ENCODE measurements at regions not wholly inside any gene's neighbourhood (a gene's known extent, or its start where the extent isn't known, plus 50 kb on each side); places are given as distances from the start of the nearest gene placed in this dataset.
"Not testable (repeated sequence)": the region's sequence is repeated elsewhere in the genome, so short reads cannot be mapped to it uniquely, and the experiment has no call there.

DNA sequence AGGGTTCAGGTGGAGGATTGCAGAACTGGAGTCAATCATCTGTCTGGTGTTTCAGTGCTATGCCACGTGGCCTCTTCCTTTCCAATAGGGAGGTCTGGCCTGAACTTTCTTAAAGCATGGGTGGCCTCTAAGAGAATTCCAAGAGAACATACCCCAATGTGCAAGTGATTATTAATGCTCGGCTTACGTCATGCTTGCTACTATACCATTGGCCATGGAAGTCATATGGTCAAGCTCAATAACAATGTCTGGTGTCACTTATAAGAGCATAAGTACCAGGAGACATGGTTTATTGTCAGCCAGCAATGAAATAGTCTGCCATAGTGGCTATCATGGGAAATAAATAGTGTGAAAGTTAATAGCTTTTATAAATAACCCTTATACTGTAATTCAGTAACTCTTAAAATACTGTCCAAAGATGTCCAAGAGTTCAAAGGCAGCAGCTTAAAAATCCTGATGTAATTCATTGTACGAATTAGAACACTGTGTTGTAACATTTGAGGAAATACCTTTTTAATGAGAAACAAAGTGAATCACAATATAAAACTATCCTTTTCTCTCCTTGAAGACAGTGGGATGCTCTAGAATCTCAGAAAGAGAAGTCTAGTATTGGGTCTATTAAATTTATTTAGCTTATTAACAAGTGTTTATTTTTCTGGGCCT is 355.4 kb upstream of the PRR16 start:
- H3K27me3 Mint-ChIP-seq, result no peaks in the 10 kb centered on the region
- H3K4me1 Mint-ChIP-seq (ENCODE audit: low read depth in 2 of 2), result peaks cover 0 to 6% of the 10 kb centered on the region in 2 donors
- no peak overlapping the region for H3K27ac Mint-ChIP-seq
- H3K36me3 Mint-ChIP-seq, result no peaks in the 10 kb centered on the region
- DNase-seq (ENCODE audit: low spot score), result no peak
- no peak for ATAC-seq
- H3K9me3 Mint-ChIP-seq, result no peaks in the 10 kb centered on the region
- H3K4me3 Mint-ChIP-seq, result no peak overlapping the region

DNA sequence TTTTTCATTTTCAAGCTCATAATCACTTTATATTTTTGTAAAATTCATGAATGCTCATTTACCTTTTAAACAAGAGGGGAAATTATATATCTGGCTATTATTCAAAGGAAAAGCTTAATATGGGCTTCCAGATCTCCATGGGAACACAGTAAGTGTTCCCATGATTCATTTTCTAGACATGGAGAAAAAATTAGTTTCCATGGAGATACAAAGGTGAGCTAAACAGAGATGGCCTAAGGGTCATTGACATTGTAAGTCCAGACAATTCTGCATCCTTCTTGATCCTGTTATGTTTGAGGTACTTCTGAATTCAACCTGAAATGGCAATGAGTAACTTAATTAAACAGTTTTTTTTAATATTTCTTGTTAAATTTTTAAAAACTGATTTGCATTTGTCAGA is 341.4 kb upstream of the PRR16 start:
- DNase-seq (ENCODE audit: low spot score) (no peak), ATAC-seq (no peak)
- Mint-ChIP-seq H3K4me3 (no peak overlapping the region), H3K36me3 (no peaks in the 10 kb centered on the region), H3K9me3 (peaks cover 7% of the 10 kb centered on the region), H3K27ac (no peak overlapping the region), H3K4me1 (ENCODE audit: low read depth in 2 of 2) (no peaks in the 10 kb centered on the region), H3K27me3 (no peaks in the 10 kb centered on the region)

DNA sequence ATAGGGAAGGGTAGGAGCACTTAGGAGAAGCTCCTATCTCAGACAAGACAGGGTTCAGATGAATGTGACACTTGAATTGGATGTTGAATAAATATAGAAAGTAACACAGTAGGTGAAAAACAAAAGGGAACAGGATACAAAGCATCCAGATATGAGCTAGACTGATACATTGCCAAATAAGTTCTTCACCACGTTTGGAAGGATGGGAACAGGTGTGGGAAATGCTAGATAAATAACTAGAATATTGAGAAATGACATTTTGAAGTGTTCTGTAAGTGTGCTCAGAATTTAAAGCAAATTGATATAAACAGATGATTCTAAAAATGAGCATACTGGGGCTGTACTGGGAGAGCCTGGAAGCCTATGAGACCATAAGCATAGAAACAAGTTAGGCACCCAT is 340.1 kb upstream of the PRR16 start:
- H3K4me3 Mint-ChIP-seq, result no peak overlapping the region
- ATAC-seq (no peak), DNase-seq (ENCODE audit: low spot score) (no peak)
- no peaks in the 10 kb centered on the region for H3K4me1 Mint-ChIP-seq (ENCODE audit: low read depth in 2 of 2)
- H3K36me3 Mint-ChIP-seq, result no peaks in the 10 kb centered on the region
- H3K27me3 Mint-ChIP-seq, result no peaks in the 10 kb centered on the region
- no peak overlapping the region for H3K27ac Mint-ChIP-seq
- H3K9me3 Mint-ChIP-seq, result peaks cover 4% of the 10 kb centered on the region

DNA sequence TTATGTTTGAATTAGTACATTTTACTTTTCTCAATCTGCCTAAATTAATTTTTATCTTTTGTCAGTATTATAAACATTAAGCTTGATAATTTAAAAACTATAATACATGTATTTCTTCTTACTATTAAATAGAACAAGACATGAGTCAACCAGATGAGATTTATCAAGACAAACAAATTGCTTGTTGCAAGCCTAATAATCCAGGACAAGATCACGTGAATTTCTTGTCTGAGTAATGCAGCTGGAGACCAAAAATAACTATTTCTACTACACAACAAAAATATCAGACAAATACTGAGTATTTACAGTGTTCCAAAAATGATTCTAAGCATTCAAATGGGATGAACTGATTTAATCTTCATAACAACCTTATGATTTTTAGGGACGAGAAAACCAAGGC is 339.1 kb upstream of the PRR16 start:
- peaks cover 8% of the 10 kb centered on the region for H3K9me3 Mint-ChIP-seq
- H3K4me3 Mint-ChIP-seq, result no peak overlapping the region
- no peaks in the 10 kb centered on the region for H3K4me1 Mint-ChIP-seq (ENCODE audit: low read depth in 2 of 2)
- DNase-seq (ENCODE audit: low spot score) (no peak), ATAC-seq (no peak)
- no peaks in the 10 kb centered on the region for H3K27me3 Mint-ChIP-seq
- peaks cover 4% of the 10 kb centered on the region for H3K36me3 Mint-ChIP-seq
- no peak overlapping the region for H3K27ac Mint-ChIP-seq

DNA sequence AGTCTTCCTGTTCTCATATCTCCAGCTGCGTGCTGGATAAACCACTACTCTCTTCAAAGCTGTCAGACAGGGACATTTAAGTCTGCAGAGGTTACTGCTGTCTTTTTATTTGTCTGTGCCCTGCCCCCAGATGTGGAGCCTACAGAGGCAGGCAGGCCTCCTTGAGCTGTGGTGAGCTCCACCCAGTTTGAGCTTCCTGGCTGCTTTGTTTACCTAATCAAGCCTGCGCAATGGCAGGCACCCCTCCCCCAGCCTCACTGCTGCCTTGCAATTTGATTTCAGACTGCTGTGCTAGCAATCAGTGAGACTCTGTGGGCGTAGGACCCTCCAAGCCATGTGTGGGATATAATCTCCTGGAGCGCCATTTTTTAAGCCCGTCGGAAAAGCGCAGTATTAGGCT is 331.8 kb upstream of the PRR16 start:
- peaks cover 14% of the 10 kb centered on the region for H3K9me3 Mint-ChIP-seq

DNA sequence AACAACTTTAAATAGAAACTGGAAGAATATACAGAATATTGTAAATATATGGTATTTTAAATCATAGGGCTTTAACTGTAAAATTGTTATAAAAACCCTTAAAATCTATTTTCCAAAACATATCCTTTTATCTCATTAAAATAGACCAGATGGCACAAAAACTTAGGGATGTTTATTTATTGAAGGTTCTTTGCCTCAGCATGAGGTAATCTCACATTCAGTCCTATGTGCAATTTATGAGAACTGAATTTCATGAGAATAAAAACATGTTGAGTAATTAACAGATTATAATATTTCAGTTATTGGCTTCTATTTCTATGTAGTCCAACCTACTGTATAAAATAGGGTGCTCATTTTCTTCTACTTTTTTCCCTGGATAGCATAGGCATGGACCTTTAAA is 329.2 kb upstream of the PRR16 start:
- no peaks in the 10 kb centered on the region for H3K27me3 Mint-ChIP-seq
- no peak overlapping the region for H3K4me3 Mint-ChIP-seq
- ATAC-seq (no peak), DNase-seq (ENCODE audit: low spot score) (no peak)
- H3K4me1 Mint-ChIP-seq (ENCODE audit: low read depth in 2 of 2), result peaks cover 0 to 30% of the 10 kb centered on the region in 2 donors
- H3K36me3 Mint-ChIP-seq, result peaks cover 13% of the 10 kb centered on the region
- no peak overlapping the region for H3K27ac Mint-ChIP-seq
- peaks cover 10% of the 10 kb centered on the region for H3K9me3 Mint-ChIP-seq

More for the DNA sequence above, 331.8 kb upstream of the PRR16 start:
- H3K27ac Mint-ChIP-seq; H3K4me3 Mint-ChIP-seq; DNase-seq (ENCODE audit: low spot score); ATAC-seq; H3K27me3 Mint-ChIP-seq: not testable (repeated sequence)
- Mint-ChIP-seq H3K36me3 (peaks cover 12% of the 10 kb centered on the region), H3K4me1 (ENCODE audit: low read depth in 2 of 2) (peaks cover 0 to 12% of the 10 kb centered on the region in 2 donors)

DNA sequence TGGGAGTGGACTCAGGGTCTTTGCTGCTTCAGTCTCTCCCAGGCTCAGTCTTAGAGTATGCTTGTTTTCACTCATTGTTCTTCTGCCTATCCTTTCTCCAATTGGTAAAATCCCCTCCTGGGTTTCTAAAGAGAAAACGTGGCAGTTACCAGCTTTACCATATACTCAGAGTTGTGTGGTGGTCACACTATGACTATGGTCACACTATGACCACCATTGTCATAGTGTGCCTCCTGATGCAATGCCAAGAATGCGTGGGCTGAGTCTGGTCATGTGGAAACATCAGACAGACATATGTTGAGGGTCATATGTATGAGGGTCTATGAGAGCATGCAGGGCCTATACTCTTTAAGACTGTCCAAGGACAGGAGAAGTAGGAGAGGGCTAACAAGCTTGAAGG is 326.5 kb upstream of the PRR16 start:
- no peaks in the 10 kb centered on the region for H3K27me3 Mint-ChIP-seq
- peak; percentile 59 to 92 for ATAC-seq
- H3K9me3 Mint-ChIP-seq, result peaks cover 7% of the 10 kb centered on the region

DNA sequence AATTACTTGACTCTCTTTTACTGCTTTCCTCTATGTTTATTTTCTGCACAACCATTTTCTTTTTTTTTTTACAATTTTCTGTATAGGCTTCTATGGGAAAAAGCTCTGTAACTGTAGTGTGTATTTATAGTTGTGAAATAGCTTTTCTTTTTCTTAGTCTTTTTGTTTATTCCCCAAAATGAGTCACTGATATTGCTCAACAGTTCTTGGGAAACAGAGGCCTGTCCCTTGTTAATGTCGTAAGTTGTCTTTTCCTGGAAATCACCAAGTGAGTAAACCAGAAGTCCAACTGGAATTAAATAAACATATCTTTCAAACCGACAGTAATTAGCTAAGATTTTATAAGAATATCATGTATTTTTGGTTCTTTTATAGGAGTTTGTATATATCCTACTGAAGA is 325.1 kb upstream of the PRR16 start:
- peak in 1 of 2 donors; percentile 40 for ATAC-seq
- peaks cover 5% of the 10 kb centered on the region for H3K36me3 Mint-ChIP-seq
- peaks cover 7% of the 10 kb centered on the region for H3K9me3 Mint-ChIP-seq
- peak overlapping the region; percentile 49 for H3K4me3 Mint-ChIP-seq
- DNase-seq (ENCODE audit: low spot score), result no peak
- peaks cover 11 to 37% of the 10 kb centered on the region in 2 donors for H3K4me1 Mint-ChIP-seq (ENCODE audit: low read depth in 2 of 2)
- peak overlapping the region; percentile 37 to 85 for H3K27ac Mint-ChIP-seq
- no peaks in the 10 kb centered on the region for H3K27me3 Mint-ChIP-seq

More for the DNA sequence above, 326.5 kb upstream of the PRR16 start:
- peaks cover 5% of the 10 kb centered on the region for H3K36me3 Mint-ChIP-seq
- no peak overlapping the region for H3K4me3 Mint-ChIP-seq
- DNase-seq (ENCODE audit: low spot score), result peak; percentile 73
- H3K27ac Mint-ChIP-seq, result peak overlapping the region; percentile 7 to 85
- H3K4me1 Mint-ChIP-seq (ENCODE audit: low read depth in 2 of 2), result peaks cover 11 to 39% of the 10 kb centered on the region in 2 donors

DNA sequence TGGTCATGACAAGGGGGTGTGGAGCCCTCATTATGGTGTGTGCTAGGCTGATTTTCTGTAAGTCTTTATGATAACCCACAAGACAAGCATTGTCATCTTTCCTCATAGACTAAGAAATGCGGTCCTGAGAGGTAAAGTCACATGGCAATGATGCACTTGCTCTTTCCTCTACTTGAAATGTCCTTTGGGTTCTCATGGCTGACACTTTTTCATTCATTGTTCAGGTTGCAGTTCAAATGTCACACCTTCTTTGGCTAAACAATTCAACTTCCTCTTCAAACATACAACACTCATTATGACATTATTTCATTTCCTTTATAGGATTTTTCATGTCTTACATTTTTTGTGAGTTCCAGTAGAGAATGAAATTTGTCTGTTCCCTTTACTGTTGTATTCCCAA is 323.6 kb upstream of the PRR16 start:
- Mint-ChIP-seq H3K4me3 (peak overlapping the region; percentile 2), H3K36me3 (peaks cover 5% of the 10 kb centered on the region), H3K27me3 (no peaks in the 10 kb centered on the region), H3K27ac (peak overlapping the region; percentile 37 to 85), H3K9me3 (peaks cover 10% of the 10 kb centered on the region), H3K4me1 (ENCODE audit: low read depth in 2 of 2) (peaks cover 11 to 37% of the 10 kb centered on the region in 2 donors)
- no peak for DNase-seq (ENCODE audit: low spot score)
- ATAC-seq, result peak; percentile 38 to 58

DNA sequence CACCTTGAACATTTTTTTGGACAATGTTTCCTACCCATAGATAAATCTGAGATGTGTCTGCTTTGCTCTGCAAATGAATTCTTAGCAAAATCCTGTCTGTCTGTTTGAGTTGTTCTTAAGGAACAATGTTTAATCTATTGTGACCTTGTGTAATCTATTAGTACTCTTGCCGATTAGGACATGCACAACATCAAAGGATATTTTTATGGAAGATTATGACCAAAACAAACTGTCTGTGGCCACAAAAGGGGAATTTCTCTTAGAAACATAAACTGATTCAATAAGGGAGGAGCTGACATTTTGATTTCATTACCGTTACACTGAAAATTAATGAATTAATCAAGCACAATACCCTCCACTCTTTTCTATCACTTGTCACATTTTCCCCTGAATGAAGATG is 323.0 kb upstream of the PRR16 start:
- Mint-ChIP-seq H3K27me3 (no peaks in the 10 kb centered on the region), H3K36me3 (peaks cover 10% of the 10 kb centered on the region), H3K27ac (peak overlapping the region; percentile 37 to 85), H3K4me3 (no peak overlapping the region), H3K9me3 (peaks cover 14% of the 10 kb centered on the region), H3K4me1 (ENCODE audit: low read depth in 2 of 2) (peaks cover 11 to 35% of the 10 kb centered on the region in 2 donors)
- ATAC-seq (no peak), DNase-seq (ENCODE audit: low spot score) (no peak)

DNA sequence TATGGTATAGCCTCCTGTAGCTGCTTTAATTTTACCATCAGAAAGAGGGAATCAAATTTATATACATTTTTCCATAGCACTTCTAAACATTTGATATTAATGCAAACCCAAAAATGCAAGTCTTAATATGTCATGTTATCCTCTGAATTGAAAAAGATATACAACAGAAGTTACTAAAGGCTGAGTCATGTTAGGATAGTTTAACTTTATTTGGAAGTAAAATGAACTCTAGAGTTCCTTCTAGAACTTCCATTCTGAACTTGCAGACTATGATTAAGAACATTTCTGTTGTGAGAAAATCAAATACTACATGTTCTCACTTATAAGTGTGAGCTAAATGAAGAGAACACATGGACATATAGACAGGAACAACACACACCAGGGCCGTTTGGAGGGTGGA is 317.3 kb upstream of the PRR16 start:
- DNase-seq (ENCODE audit: low spot score), result no peak
- H3K27ac Mint-ChIP-seq, result no peak overlapping the region
- H3K4me1 Mint-ChIP-seq (ENCODE audit: low read depth in 2 of 2), result no peaks in the 10 kb centered on the region
- H3K4me3 Mint-ChIP-seq, result no peak overlapping the region
- peaks cover 12% of the 10 kb centered on the region for H3K9me3 Mint-ChIP-seq
- peaks cover 6% of the 10 kb centered on the region for H3K36me3 Mint-ChIP-seq
- H3K27me3 Mint-ChIP-seq, result no peaks in the 10 kb centered on the region
- ATAC-seq, result no peak

DNA sequence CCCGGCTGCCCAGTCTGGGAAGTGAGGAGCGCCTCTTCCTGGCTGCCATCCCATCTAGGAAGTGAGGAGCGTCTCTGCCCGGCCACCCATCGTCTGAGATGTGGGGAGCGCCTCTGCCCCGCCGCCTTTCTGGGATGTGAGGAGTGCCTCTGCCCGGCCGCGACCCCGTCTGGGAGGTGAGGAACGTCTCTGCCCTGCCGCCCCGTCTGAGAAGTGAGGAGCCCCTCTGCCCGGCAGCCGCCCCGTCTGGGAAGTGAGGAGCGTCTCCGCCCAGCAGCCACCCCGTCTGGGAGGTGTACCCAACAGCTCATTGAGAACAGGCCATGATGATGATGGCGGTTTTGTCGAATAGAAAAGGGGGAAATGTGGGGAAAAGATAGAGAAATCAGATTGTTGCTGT is 316.2 kb upstream of the PRR16 start:
- H3K9me3 Mint-ChIP-seq, result peaks cover 14% of the 10 kb centered on the region
- not testable (repeated sequence) for H3K36me3 Mint-ChIP-seq; H3K4me1 Mint-ChIP-seq (ENCODE audit: low read depth in 2 of 2)

DNA sequence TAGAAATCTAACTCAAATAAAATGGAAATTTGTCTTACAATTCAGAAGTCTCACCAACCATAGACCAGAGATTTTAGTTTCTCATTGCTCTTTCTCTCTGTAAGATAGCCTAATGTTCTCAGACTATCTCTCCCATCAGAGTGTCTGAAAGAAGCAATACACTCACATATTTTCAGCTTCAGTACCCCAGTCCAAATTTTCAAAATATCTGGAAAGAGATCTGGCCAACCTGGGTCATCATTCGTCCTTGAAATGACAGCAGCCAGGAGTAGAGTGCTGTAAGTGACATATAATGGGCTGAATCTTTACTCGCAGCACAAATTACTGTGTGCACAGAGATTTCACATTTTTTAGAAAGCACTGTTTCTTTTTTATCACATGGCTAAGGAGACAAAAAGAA is 313.3 kb upstream of the PRR16 start:
- ATAC-seq (no peak), DNase-seq (ENCODE audit: low spot score) (no peak)
- H3K27me3 Mint-ChIP-seq, result no peaks in the 10 kb centered on the region
- H3K4me1 Mint-ChIP-seq (ENCODE audit: low read depth in 2 of 2), result peaks cover 0 to 3% of the 10 kb centered on the region in 2 donors
- H3K27ac Mint-ChIP-seq, result no peak overlapping the region
- H3K36me3 Mint-ChIP-seq, result peaks cover 3% of the 10 kb centered on the region
- H3K9me3 Mint-ChIP-seq, result peaks cover 10% of the 10 kb centered on the region
- no peak overlapping the region for H3K4me3 Mint-ChIP-seq

More for the DNA sequence above, 316.2 kb upstream of the PRR16 start:
- not testable (repeated sequence) for ATAC-seq; H3K27me3 Mint-ChIP-seq; DNase-seq (ENCODE audit: low spot score); H3K27ac Mint-ChIP-seq; H3K4me3 Mint-ChIP-seq

DNA sequence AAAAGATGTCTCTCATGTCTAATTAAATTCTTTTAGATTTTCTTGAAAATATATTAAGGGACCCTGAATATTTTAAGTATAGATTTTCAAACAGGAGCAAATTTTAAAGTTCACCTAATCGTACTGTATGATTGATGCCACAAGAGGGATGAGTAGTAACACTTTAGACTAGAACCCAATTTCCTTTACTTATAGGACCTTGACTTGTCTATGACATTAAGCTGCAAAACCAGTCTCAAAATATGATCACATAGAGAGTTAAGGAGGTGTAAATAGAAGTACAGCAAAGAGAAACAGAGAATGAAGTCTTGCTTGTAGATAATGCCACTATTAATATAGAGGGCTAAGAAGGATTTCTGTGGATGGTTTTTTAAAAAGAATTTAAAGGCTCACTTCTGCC is 312.9 kb upstream of the PRR16 start:
- peaks cover 0 to 3% of the 10 kb centered on the region in 2 donors for H3K4me1 Mint-ChIP-seq (ENCODE audit: low read depth in 2 of 2)

DNA sequence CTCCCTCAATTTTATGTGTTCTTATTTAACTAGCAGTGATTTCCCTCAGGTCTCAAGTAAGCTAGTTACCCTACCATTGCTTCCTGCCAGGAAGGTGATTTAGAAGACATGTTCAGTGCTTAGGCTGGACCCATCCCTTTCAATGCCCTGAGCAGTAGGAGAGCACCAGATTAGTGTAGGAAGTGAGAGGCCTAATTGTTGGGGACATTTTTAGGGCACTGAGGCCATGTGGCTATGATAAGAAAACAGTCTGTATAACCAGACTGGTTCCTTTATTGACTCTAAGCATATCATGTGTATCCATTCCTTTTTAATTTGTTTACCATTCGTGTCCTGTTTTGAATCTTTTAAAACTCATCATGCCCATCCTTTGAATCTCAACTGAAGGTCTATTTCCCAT is 312.3 kb upstream of the PRR16 start:
- H3K36me3 Mint-ChIP-seq, result no peaks in the 10 kb centered on the region
- H3K9me3 Mint-ChIP-seq, result peaks cover 2% of the 10 kb centered on the region
- ATAC-seq (no peak), DNase-seq (ENCODE audit: low spot score) (no peak)
- H3K4me1 Mint-ChIP-seq (ENCODE audit: low read depth in 2 of 2), result peaks cover 0 to 3% of the 10 kb centered on the region in 2 donors
- H3K4me3 Mint-ChIP-seq, result no peak overlapping the region
- H3K27me3 Mint-ChIP-seq, result no peaks in the 10 kb centered on the region
- peak overlapping the region in 1 of 2 donors; percentile 83 for H3K27ac Mint-ChIP-seq

More for the DNA sequence above, 312.9 kb upstream of the PRR16 start:
- Mint-ChIP-seq H3K9me3 (peaks cover 6% of the 10 kb centered on the region), H3K27ac (no peak overlapping the region), H3K36me3 (no peaks in the 10 kb centered on the region), H3K27me3 (no peaks in the 10 kb centered on the region), H3K4me3 (no peak overlapping the region)
- no peak for ATAC-seq
- no peak for DNase-seq (ENCODE audit: low spot score)

Data from natural killer cell treated with Interleukin-12 subunit alpha and Interleukin-12 subunit beta and Interleukin-15 and Interleukin-18, amount 100 ng/mL, for 72 hours (primary cell).